ENCODE measurements at regions not wholly inside any gene's neighbourhood (a gene's known extent, or its start where the extent isn't known, plus 50 kb on each side); places are given as distances from the start of the nearest gene placed in this dataset.

GRCh38 chr14:50002926-50003212, 110.0 kb downstream of the ARF6 start:
- TF ChIP-seq, protein P1, sequence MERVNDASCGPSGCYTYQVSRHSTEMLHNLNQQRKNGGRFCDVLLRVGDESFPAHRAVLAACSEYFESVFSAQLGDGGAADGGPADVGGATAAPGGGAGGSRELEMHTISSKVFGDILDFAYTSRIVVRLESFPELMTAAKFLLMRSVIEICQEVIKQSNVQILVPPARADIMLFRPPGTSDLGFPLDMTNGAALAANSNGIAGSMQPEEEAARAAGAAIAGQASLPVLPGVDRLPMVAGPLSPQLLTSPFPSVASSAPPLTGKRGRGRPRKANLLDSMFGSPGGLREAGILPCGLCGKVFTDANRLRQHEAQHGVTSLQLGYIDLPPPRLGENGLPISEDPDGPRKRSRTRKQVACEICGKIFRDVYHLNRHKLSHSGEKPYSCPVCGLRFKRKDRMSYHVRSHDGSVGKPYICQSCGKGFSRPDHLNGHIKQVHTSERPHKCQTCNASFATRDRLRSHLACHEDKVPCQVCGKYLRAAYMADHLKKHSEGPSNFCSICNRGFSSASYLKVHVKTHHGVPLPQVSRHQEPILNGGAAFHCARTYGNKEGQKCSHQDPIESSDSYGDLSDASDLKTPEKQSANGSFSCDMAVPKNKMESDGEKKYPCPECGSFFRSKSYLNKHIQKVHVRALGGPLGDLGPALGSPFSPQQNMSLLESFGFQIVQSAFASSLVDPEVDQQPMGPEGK (CRISPR knock-in tag; IDR thresholded peaks at IDR 0.05; ENCODE audit: borderline replicate concordance) = no peak
- TF ChIP-seq ZFP3 (CRISPR knock-in tag; IDR thresholded peaks at IDR 0.05) = no peak
- TF ChIP-seq ZNF8 (CRISPR knock-in tag; IDR thresholded peaks at IDR 0.05) = no peak
- no peak for TF ChIP-seq CREB5 (CRISPR knock-in tag; IDR thresholded peaks at IDR 0.05; ENCODE audit: low read depth)
- TF ChIP-seq, protein P2, sequence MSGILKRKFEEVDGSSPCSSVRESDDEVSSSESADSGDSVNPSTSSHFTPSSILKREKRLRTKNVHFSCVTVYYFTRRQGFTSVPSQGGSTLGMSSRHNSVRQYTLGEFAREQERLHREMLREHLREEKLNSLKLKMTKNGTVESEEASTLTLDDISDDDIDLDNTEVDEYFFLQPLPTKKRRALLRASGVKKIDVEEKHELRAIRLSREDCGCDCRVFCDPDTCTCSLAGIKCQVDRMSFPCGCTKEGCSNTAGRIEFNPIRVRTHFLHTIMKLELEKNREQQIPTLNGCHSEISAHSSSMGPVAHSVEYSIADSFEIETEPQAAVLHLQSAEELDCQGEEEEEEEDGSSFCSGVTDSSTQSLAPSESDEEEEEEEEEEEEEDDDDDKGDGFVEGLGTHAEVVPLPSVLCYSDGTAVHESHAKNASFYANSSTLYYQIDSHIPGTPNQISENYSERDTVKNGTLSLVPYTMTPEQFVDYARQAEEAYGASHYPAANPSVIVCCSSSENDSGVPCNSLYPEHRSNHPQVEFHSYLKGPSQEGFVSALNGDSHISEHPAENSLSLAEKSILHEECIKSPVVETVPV (CRISPR knock-in tag; IDR thresholded peaks at IDR 0.05) = no peak
- no peak for TF ChIP-seq ZC3H10 (CRISPR knock-in tag; IDR thresholded peaks at IDR 0.05)
- no peak for TF ChIP-seq ZNF565 (CRISPR knock-in tag; conservative IDR thresholded peaks at IDR 0.05; ENCODE audit: low read depth)
- TF ChIP-seq PPARA (CRISPR knock-in tag; IDR thresholded peaks at IDR 0.05; ENCODE audit: borderline replicate concordance) = no peak
- TF ChIP-seq ISL1 (CRISPR knock-in tag; IDR thresholded peaks at IDR 0.05) = no peak
- TF ChIP-seq BACH2 (CRISPR knock-in tag; IDR thresholded peaks at IDR 0.05; ENCODE audit: borderline replicate concordance) = no peak
